SH-SY5Y (cell line): ENCODE measurements at regions not wholly inside any gene's neighbourhood (a gene's known extent, or its start where the extent isn't known, plus 50 kb on each side); places are given as distances from the start of the nearest gene placed in this dataset.

Source experiments
- GATA2 ChIP-seq: IDR thresholded peaks from 2 replicates; pipeline ENCODE4 v1.6.1; 2011; ENCODE audit warnings: mild to moderate bottlenecking, low read depth, low read length
- GATA3 ChIP-seq: IDR thresholded peaks from 2 replicates; pipeline ENCODE4 v1.6.1; 2011; ENCODE audit warnings: low read depth, mild to moderate bottlenecking, low read length, moderate library complexity

- TF ChIP-seq GATA3 (no peak), GATA2 (no peak)
Observed at GRCh38 chr6:134814076-134814695, 135.7 kb downstream of the ALDH8A1 start.
